H1 (cell line): ENCODE measurements at regions not wholly inside any gene's neighbourhood (a gene's known extent, or its start where the extent isn't known, plus 50 kb on each side); places are given as distances from the start of the nearest gene placed in this dataset.

Experiments
- CTCF ChIA-PET: fragments of 300-600 bp; sonication (Branson Sonifier 250); formaldehyde crosslinking; loops from one replicate; lab custom pipeline; 2021; ENCODE audit not compliant: partially characterized antibody; lab: Charles Lee
- POLR2A ChIA-PET: fragments of 300-600 bp; sonication (Branson Sonifier 250); formaldehyde crosslinking; loops from one replicate; lab custom pipeline; 2021; ENCODE audit warnings: inconsistent platforms; ENCODE audit not compliant: partially characterized antibody; lab: Charles Lee
- DNase-seq, 2 experiments: peaks; one replicate each; pipeline versions ENCODE4 v3.0.0 to v3.0.0-alpha.2; 2010 to 2022; ENCODE audit warnings: low spot score in 2 of 2, low read depth in 1 of 2, mixed read lengths in 1 of 2
- FAIRE-seq: peaks from 2 replicates; lab custom pipeline; 2011; peaks lifted over from hg19 to GRCh38; lab: Jason Lieb, UNC
- H2AFZ ChIP-seq: 2 replicates; pipeline ENCODE4 v1.8.1; 2012; ENCODE audit warnings: low read length, inconsistent platforms
- H2AK5ac ChIP-seq: 2 replicates; pipeline ENCODE4 v1.6.1; 2013; ENCODE audit warnings: low read depth, low read length
- H2BK120ac ChIP-seq: replicated peaks from 2 replicates; pipeline ENCODE3; 2013; ENCODE audit warnings: low read depth, low read length, inconsistent platforms
- H2BK12ac ChIP-seq: 2 replicates; pipeline ENCODE4 v1.6.1; 2013; ENCODE audit warnings: low read depth, low read length
- H2BK15ac ChIP-seq: 2 replicates; pipeline ENCODE4 v1.6.1; 2013; ENCODE audit warnings: low read length
- H2BK20ac ChIP-seq: 2 replicates; pipeline ENCODE4 v1.6.1; 2013; ENCODE audit warnings: low read length
- H2BK5ac ChIP-seq: 2 replicates; pipeline ENCODE4 v1.6.1; 2013; ENCODE audit warnings: low read depth, low read length
- H3K14ac ChIP-seq: 2 replicates; pipeline ENCODE4 v1.6.1; 2013; ENCODE audit warnings: inconsistent platforms; ENCODE audit not compliant: insufficient read length
- H3K18ac ChIP-seq: 2 replicates; pipeline ENCODE4 v1.6.1; 2013; ENCODE audit warnings: low read length; ENCODE audit errors: extremely low read depth
- H3K23ac ChIP-seq: 2 replicates; pipeline ENCODE4 v1.6.1; 2013; ENCODE audit warnings: inconsistent platforms; ENCODE audit not compliant: insufficient read length
- H3K23me2 ChIP-seq: 2 replicates; pipeline ENCODE4 v1.6.1; 2013; ENCODE audit warnings: low read depth, low read length
- H3K27ac ChIP-seq: 2 replicates; pipeline ENCODE4 v1.6.1; 2011; ENCODE audit warnings: low read depth, low read length, inconsistent platforms
- H3K27me3 ChIP-seq, 4 experiments: replicated peaks in 1 of 4; 1 replicate in 1 of 4; 2 replicates in 3 of 4; pipeline versions ENCODE4 v1.6.1 to v1.8.1; 2011 to 2013; ENCODE audit warnings: low read length in 3 of 4, mild to moderate bottlenecking in 3 of 4, inconsistent platforms in 2 of 4, mixed read lengths in 2 of 4, moderate library complexity in 1 of 4; ENCODE audit not compliant: control insufficient read depth in 3 of 4, insufficient read depth in 3 of 4; ENCODE audit errors: extremely low read depth in 1 of 4
- H3K36me3 ChIP-seq, 4 experiments: 2 replicates each; pipeline versions ENCODE4 v1.6.1 to v1.8.1; 2011 to 2013; ENCODE audit warnings: mild to moderate bottlenecking in 4 of 4, low read length in 3 of 4, moderate library complexity in 2 of 4, control low read depth in 1 of 4, inconsistent platforms in 1 of 4; ENCODE audit not compliant: insufficient read depth in 4 of 4, control insufficient read depth in 2 of 4
- H3K4ac ChIP-seq: replicated peaks from 2 replicates; pipeline ENCODE3; 2013; ENCODE audit warnings: low read length, low read depth, mixed read lengths, inconsistent platforms; ENCODE audit not compliant: insufficient read length
- H3K4me1 ChIP-seq, 4 experiments: replicated peaks in 1 of 4; 1 replicate in 1 of 4; 2 replicates in 3 of 4; pipeline versions ENCODE4 v1.6.1 to v1.8.1; 2011 to 2013; ENCODE audit warnings: low read length in 3 of 4, inconsistent platforms in 2 of 4, mixed read lengths in 1 of 4; ENCODE audit not compliant: insufficient read depth in 4 of 4, control insufficient read depth in 3 of 4
- H3K4me2 ChIP-seq, 2 experiments: 2 replicates each; pipeline versions ENCODE4 v1.6.1 to v1.8.1; 2011 to 2013; ENCODE audit warnings: low read depth in 2 of 2, low read length in 2 of 2, control low read depth in 1 of 2, inconsistent platforms in 1 of 2, mild to moderate bottlenecking in 1 of 2; ENCODE audit not compliant: insufficient read depth in 1 of 2
- H3K4me3 ChIP-seq, 4 experiments: fragments of 200-600, 300-600 bp in 1 of 4; sonication (generic), shearing (Covaris generic), sonication (Bioruptor Twin) in 1 of 4; 2 replicates each; pipeline versions ENCODE4 v1.5.1 to v1.8.1; 2011 to 2016; ENCODE audit warnings: low read length in 4 of 4, low read depth in 3 of 4, control low read depth in 2 of 4, inconsistent platforms in 2 of 4, mild to moderate bottlenecking in 2 of 4, mixed read lengths in 1 of 4, moderate library complexity in 1 of 4; ENCODE audit not compliant: insufficient read depth in 2 of 4; ENCODE audit errors: extremely low read depth in 1 of 4
- H3K56ac ChIP-seq: replicated peaks from 2 replicates; pipeline ENCODE3; 2013; ENCODE audit warnings: low read depth, mild to moderate bottlenecking, mixed read lengths, low read length, inconsistent platforms; ENCODE audit not compliant: insufficient read length
- H3K79me1 ChIP-seq: 2 replicates; pipeline ENCODE4 v1.6.1; 2013; ENCODE audit warnings: low read depth, low read length, control low read depth
- H3K79me2 ChIP-seq, 2 experiments: 2 replicates each; pipeline versions ENCODE4 v1.6.1 to v1.8.1; 2012 to 2013; ENCODE audit warnings: low read length in 2 of 2, mild to moderate bottlenecking in 2 of 2, inconsistent platforms in 1 of 2; ENCODE audit not compliant: insufficient read depth in 2 of 2, control insufficient read depth in 1 of 2
- H3K9ac ChIP-seq, 4 experiments: replicated peaks in 1 of 4; 1 replicate in 1 of 4; 2 replicates in 3 of 4; pipeline versions ENCODE4 v1.6.1 to v1.8.1; 2011 to 2013; ENCODE audit warnings: low read depth in 3 of 4, low read length in 3 of 4, control low read depth in 2 of 4, mild to moderate bottlenecking in 2 of 4, moderate library complexity in 2 of 4, inconsistent platforms in 1 of 4; ENCODE audit errors: extremely low read depth in 1 of 4
- H3K9me3 ChIP-seq, 2 experiments: 2 replicates each; pipeline versions ENCODE4 v1.6.1 to v1.8.1; 2012 to 2013; ENCODE audit warnings: mild to moderate bottlenecking in 2 of 2, moderate library complexity in 2 of 2, control low read depth in 1 of 2, inconsistent platforms in 1 of 2, low read depth in 1 of 2, low read length in 1 of 2, mixed read lengths in 1 of 2; ENCODE audit not compliant: insufficient read depth in 2 of 2
- H4K20me1 ChIP-seq, 2 experiments: replicated peaks in 1 of 2; 2 replicates each; pipeline versions ENCODE3 to v1.8.1; 2011 to 2013; ENCODE audit warnings: inconsistent platforms in 2 of 2, low read length in 2 of 2, mild to moderate bottlenecking in 1 of 2; ENCODE audit not compliant: insufficient read depth in 2 of 2, control insufficient read depth in 1 of 2
- H4K5ac ChIP-seq: 2 replicates; pipeline ENCODE4 v1.6.1; 2013; ENCODE audit warnings: low read length, low read depth, mixed read lengths, inconsistent platforms; ENCODE audit not compliant: insufficient read length
- H4K8ac ChIP-seq: 2 replicates; pipeline ENCODE4 v1.8.0; 2013; ENCODE audit warnings: mild to moderate bottlenecking, moderate library complexity, low read length, inconsistent platforms; ENCODE audit not compliant: insufficient read depth; ENCODE audit errors: extremely low read depth
- H4K91ac ChIP-seq: replicated peaks from 2 replicates; pipeline ENCODE3; 2013; ENCODE audit warnings: low read length, mixed read lengths, inconsistent platforms; ENCODE audit not compliant: insufficient read length
- ATF3 ChIP-seq: IDR thresholded peaks from 2 replicates; pipeline ENCODE4 v1.6.1; 2011; ENCODE audit warnings: low read depth, mild to moderate bottlenecking, low read length; ENCODE audit not compliant: insufficient read depth
- CBX5 ChIP-seq: fragments of 300-800, 300-1000 bp; sonication (generic); IDR thresholded peaks from 2 replicates; pipeline ENCODE4 v1.7.1; 2016; ENCODE audit warnings: antibody characterized with exemption, low read length, low read depth
- CBX8 ChIP-seq: fragments of 300-800, 300-1000 bp; sonication (generic); IDR thresholded peaks from 2 replicates; pipeline ENCODE4 v1.7.1; 2016; ENCODE audit warnings: low read depth, low read length, borderline replicate concordance
- CHD2 ChIP-seq: IDR thresholded peaks from 2 replicates; pipeline ENCODE4 v1.6.1; 2012; ENCODE audit warnings: low read length, improper control_type of control experiment
- CTBP2 ChIP-seq: IDR thresholded peaks from 2 replicates; pipeline ENCODE4 v1.7.0; 2011; ENCODE audit warnings: borderline replicate concordance, mild to moderate bottlenecking, moderate library complexity, mixed read lengths, low read length; ENCODE audit not compliant: insufficient read depth, insufficient read length
- EGR1 ChIP-seq: IDR thresholded peaks from 2 replicates; pipeline ENCODE4 v1.6.1; 2011; ENCODE audit warnings: low read depth, low read length, borderline replicate concordance
- GABPA ChIP-seq: IDR thresholded peaks from 2 replicates; pipeline ENCODE4 v1.6.1; 2011; ENCODE audit warnings: mild to moderate bottlenecking, low read length, moderate library complexity, borderline replicate concordance; ENCODE audit not compliant: insufficient read depth
- GTF2F1 ChIP-seq: IDR thresholded peaks from 2 replicates; pipeline ENCODE4 v1.6.1; 2012; ENCODE audit warnings: low read depth, low read length, improper control_type of control experiment, borderline replicate concordance
- KDM4A ChIP-seq: IDR thresholded peaks from one replicate; pipeline ENCODE4 v1.7.1; 2012; ENCODE audit warnings: low read depth, mild to moderate bottlenecking, moderate library complexity, low read length, inconsistent platforms; ENCODE audit not compliant: severe bottlenecking
- NRF1 ChIP-seq: IDR thresholded peaks from 2 replicates; pipeline ENCODE4 v1.6.1; 2011; ENCODE audit warnings: mild to moderate bottlenecking, low read depth, low read length, improper control_type of control experiment
- RAD21 ChIP-seq, 2 experiments: IDR thresholded peaks in 1 of 2; conservative IDR thresholded peaks in 1 of 2; 2 replicates each; pipeline ENCODE4 v1.6.1; 2011; ENCODE audit warnings: low read depth in 2 of 2, low read length in 2 of 2, improper control_type of control experiment in 1 of 2, inconsistent platforms in 1 of 2, mild to moderate bottlenecking in 1 of 2, moderate library complexity in 1 of 2
- SAP30 ChIP-seq: fragments of 300-600 bp; sonication (generic); IDR thresholded peaks from 2 replicates; pipeline ENCODE4 v1.7.1; 2012; ENCODE audit warnings: low read length, moderate library complexity, mild to moderate bottlenecking, inconsistent platforms; ENCODE audit not compliant: insufficient read depth, insufficient replicate concordance
- SIX5 ChIP-seq: IDR thresholded peaks from 2 replicates; pipeline ENCODE4 v1.6.1; 2011; ENCODE audit warnings: mild to moderate bottlenecking, low read depth, low read length
- TEAD4 ChIP-seq: IDR thresholded peaks from 2 replicates; pipeline ENCODE4 v1.6.1; 2012; ENCODE audit warnings: low read depth, low read length, inconsistent platforms, mixed read lengths
- WGBS, 2 experiments: shearing (Covaris generic) in 1 of 2; methylation state at CpG; one replicate each; pipeline versions ENCODE4 v1.1.6 to v1.1.7; 2013 to 2015; ENCODE audit warnings: low lambda C conversion rate in 2 of 2, mixed read lengths in 2 of 2, inconsistent platforms in 1 of 2, low coverage in 1 of 2, missing lambda C conversion rate in 1 of 2; ENCODE audit not compliant: insufficient replicate concordance in 2 of 2, insufficient coverage in 1 of 2, insufficient read length in 1 of 2; ENCODE audit errors: extremely low coverage in 1 of 2, missing lambda C conversion rate in 1 of 2; 5-methylcytosine and 5-hydroxymethylcytosine counted together

GRCh38 chr5:179405054-179405416 is 59.8 kb upstream of the ADAMTS2 start:
- DNase-seq: peak in 1 of 2 experiments; percentile 10
- H3K56ac ChIP-seq: no peak overlapping the region
- no peak overlapping the region for H4K91ac ChIP-seq
- no peak overlapping the region for H3K4me3 ChIP-seq
- H4K8ac ChIP-seq: no peak overlapping the region; the same call in 1 of the 2 replicates
- H2BK5ac ChIP-seq: no peak overlapping the region
- no peaks in the 10 kb centered on the region for H3K27me3 ChIP-seq
- H3K79me1 ChIP-seq: no peaks in the 10 kb centered on the region
- H3K27ac ChIP-seq: no peak overlapping the region
- no peak overlapping the region for H3K9ac ChIP-seq
- no peaks in the 10 kb centered on the region for H4K20me1 ChIP-seq
- no peaks in the 10 kb centered on the region for H3K23me2 ChIP-seq
- no peak overlapping the region for H3K23ac ChIP-seq
- H2AFZ ChIP-seq: no peak overlapping the region
- no peak overlapping the region for H2BK20ac ChIP-seq
- no peaks in the 10 kb centered on the region for H3K36me3 ChIP-seq
- H3K18ac ChIP-seq: no peak overlapping the region
- ChIA-PET POLR2A (no interaction called here), CTCF (interaction anchor here (1.0 to 1.1 kb wide), 2 partner anchors 19 to 45 kb away, joined by 3 to 4 read pairs; no protein-coding TSS in a partner anchor)
- no peak overlapping the region for H2BK15ac ChIP-seq
- H3K14ac ChIP-seq: no peak overlapping the region
- FAIRE-seq: no peak
- H2BK120ac ChIP-seq: no peak overlapping the region
- H3K79me2 ChIP-seq: no peaks in the 10 kb centered on the region
- peaks cover 15 to 17% of the 10 kb centered on the region in 2 experiments; a peak in 3 of 4 replicates for H3K9me3 ChIP-seq
- WGBS, 2 experiments: 84% methylated on average over 2 of the region's 2 CpGs; no CpG with 5 or more reads in 1 of the 2 experiments
- H3K4me2 ChIP-seq: no peak overlapping the region
- H3K4ac ChIP-seq: no peak overlapping the region
- no peak overlapping the region for H2AK5ac ChIP-seq
- H4K5ac ChIP-seq: no peak overlapping the region
- no peak overlapping the region for H2BK12ac ChIP-seq
- H3K4me1 ChIP-seq: no peaks in the 10 kb centered on the region
- TF ChIP-seq SIX5 (no peak), CTBP2 (no peak), NRF1 (no peak), KDM4A (no peak), TEAD4 (no peak), CBX5 (no peak), SAP30 (no peak), EGR1 (no peak), GABPA (no peak), GTF2F1 (no peak), RAD21 (IDR thresholded peaks at IDR 0.05 in 1 of 2, conservative IDR thresholded peaks at IDR 0.05 in 1 of 2; ENCODE audit: low read depth in 2 of 2, low read length in 2 of 2) (no peak), CHD2 (no peak), ATF3 (no peak), CBX8 (no peak)
